Stimulated activated CD8-positive, alpha-beta memory T cell treated with anti-CD3 and anti-CD28 coated beads, Interleukin-4, amount 100 ng/mL, for 1 hour (primary cell): ENCODE measurements at regions not wholly inside any gene's neighbourhood (a gene's known extent, or its start where the extent isn't known, plus 50 kb on each side); places are given as distances from the start of the nearest gene placed in this dataset.

Experiments used
- DNase-seq, 2 donors: peaks; one replicate each; pipeline ENCODE4 v3.0.0-alpha.2; 2020; ENCODE audit warnings: low read depth in 2 of 2, low spot score in 1 of 2

DNA sequence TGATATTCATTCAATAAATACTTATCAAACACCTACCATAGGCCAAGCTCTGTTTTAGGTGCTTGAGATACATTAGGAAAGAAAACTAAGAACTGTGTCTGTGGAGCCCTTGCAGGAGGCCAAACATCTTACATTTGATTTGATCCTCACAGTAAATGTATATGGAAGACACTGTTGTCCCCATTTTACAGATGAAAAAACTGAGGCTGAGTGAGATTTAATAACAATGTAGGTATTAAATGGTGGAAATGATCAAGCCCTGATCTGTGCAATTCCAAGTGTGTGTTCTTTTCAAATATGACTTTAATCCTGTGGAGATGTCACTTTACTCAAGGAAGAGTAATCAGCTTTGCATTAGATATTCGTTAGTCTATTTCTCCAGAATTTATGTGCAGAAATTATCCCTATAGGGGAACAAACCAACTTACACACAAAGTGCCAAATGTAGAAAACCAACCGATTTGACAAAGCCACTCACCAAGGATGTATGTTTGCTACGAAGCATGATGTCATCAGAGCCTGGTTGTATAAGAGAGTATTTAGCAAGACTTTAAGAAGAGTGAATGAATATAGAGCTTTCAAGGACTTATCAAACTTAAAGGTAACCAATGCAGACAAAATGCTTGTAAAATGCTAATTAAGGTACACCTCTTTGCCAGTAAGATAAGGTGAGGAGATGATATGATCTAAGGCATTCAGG, 153.9 kb upstream of the NFIB start:
- no peak for DNase-seq

DNA sequence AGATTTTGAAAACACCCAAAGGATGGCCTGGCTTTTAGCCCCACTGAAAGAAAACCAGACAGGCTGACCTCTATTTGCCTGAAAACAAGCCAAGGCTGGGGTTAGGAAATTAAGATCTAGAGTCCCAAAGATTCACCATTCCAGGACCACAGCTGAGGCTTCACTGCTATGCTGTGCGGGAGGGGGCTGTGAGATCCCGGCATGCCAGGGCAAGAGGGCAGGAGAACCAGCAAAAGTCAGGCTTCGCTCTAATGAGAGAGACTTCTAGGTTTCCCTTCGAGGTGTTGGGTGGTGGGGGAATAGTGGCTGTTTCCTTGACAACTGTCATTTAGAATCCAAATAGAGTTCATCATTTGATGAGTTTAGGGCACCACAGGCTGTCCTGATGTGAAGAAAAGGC, 152.9 kb upstream of the NFIB start:
- DNase-seq = no peak

DNA sequence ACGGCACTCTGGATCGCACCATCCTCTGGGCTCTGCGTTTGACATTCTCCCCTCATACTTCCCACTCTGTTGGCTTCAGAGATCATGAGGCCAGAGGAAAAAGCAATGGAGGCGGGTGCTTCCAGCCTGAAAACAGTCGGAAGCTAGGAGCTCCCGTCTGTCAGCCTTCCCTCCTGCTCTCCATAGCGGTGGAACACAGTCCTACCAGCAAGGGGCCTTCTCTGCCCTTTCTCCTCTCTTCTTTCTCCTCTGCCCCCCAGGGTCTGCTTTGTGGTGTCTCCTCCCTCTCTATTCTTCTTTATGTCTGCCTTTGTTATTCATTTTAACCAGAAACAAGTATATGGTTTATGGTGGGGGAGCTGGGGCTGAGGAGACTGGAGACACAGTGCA, 152.5 kb upstream of the NFIB start:
- DNase-seq = no peak

DNA sequence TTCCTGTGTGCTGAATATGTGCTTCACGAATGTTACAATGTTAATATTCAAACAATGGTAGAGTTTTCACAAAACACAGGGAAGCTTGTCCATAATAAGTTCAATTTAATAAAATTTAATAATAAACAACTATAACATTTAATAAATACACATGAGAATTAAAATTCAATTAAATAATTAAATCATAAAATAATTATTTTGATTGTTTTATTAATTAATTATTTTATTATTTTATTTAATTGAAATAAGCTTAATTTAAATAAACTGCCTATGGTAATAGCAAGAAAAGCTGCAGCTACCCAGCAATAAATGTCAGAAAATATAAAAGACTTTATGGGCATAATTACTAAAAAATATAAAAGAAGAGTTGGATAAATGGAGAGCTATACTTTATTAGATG, 149.0 kb upstream of the NFIB start:
- no peak for DNase-seq

DNA sequence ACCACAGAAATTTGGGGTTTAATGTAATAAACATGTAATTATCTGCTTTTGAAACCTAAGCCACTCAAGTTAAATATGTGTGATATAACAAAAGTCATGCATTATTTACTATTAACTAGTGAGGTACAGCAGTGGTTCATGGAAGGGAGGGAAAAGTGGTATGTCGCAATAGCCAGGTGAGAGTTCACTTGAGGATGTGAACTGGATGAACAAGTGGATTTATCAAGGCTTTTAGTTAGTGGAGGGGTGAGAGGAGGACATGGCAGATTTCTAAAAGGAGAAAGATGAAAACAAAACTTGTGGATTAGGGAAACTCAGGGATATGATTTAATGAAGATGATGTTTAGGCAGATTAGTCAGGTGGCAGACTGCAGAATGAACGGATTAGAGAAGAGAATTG, 141.3 kb upstream of the NFIB start:
- no peak for DNase-seq

DNA sequence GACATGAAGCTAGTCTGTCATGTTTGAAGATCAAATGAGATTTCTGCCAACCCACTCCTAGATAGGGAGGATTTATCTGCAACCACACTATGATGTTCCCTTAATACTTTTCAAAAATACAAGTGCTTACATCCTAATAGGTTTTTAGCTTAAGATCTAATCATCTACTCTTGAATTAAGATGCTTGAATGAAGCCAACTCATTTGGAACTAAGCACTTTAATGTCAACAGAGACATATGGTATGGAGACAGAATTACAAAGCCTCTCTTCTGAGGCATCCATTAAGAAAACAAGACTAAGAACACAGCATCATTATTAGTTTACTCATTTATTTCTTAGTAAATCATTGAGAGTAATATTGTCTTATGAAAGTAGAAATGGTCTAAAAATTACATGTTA, 139.3 kb upstream of the NFIB start:
- no peak for DNase-seq

DNA sequence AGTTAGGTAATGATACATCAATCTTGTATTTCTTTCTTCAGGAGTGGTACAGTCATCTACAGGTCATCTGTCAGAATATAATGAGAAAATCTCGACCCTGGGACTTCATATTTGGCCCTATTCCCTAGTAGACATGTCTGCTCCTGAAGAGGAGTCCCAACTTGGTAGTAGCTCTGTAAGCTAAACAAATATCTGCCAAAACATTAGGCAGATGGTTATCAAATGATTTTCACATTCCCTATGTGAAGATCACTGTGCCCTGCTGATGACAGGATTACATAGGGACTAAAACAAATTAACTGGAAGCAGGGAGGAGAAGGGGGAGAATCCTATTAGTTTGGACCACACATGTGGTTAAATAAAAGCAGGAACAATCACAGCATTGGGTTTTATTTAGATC, 138.6 kb upstream of the NFIB start:
- no peak for DNase-seq

DNA sequence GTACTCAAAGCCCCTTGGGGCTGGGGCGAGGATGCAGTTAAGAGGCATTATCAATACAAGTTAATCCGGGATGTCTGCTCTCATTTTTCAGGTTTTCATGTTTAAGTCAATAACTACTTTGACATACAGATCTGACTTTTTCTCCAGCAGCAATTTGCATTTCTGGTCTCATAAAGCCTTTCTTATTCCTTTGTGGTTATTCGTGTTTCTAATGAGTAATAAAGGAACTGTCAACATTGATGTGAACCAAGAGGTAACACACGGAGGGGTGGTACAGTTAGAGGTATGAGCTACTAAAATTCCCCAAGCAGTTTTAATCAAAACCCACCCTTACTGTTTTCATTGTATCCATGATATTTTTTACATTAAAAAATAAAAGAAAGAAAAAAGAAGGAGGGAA, 138.0 kb upstream of the NFIB start:
- no peak for DNase-seq

DNA sequence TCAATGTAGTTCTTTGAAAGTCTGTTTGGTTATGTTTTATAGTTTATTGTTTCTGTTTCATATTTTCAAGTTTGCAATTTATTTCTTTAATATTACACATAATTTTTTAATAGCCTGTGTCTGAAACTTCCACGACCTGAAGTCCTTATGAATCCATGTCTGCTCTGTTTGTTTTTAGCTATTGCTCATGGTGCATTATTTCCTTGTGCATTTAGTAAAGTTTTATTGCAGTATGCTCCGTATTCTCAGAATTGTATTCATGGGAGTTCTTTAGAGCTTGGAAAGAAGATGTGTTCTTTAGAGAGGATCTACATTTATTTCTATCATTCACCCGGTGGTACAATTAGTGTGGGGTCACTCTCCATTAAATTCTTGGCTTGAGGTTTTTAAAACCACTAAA, 133.2 kb upstream of the NFIB start:
- DNase-seq = no peak

DNA sequence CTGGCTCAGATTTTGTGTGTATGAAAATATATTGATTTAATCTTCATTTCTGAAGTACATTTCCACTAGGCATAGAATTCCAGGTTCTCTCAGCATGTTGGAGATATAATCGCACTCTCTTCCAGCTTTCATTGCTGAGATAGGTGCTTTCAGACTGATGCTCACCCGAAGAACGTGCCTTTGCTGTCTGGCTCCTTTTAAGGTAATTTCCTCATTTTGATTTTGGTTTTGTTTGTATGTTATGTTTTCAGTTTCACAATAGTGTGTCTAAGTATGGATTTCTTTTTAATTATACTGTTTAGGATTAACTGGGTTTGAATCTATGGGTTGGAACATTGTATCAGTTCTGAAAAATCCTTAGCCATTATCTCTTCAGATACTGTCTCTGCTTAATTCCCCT, 132.0 kb upstream of the NFIB start:
- no peak for DNase-seq

DNA sequence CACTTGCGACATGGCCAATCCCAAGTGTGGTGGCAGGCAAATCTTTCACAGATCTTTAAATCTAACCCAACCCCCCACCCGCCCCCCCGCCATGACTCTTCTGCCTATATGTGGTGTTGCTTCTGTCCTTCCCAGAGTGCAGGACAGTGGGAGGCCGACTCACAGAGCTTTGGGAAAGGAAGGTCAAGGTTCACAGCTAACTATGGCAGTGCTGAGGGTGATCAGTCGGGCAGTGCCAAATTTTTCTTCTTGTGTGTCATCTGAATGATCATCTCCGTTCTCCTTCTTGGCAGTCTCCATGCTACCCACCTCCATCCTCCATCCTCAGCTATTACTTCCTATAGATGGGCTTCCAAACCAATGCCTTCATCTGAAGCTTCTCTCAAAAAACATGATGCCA, 129.0 kb upstream of the NFIB start:
- DNase-seq = no peak

DNA sequence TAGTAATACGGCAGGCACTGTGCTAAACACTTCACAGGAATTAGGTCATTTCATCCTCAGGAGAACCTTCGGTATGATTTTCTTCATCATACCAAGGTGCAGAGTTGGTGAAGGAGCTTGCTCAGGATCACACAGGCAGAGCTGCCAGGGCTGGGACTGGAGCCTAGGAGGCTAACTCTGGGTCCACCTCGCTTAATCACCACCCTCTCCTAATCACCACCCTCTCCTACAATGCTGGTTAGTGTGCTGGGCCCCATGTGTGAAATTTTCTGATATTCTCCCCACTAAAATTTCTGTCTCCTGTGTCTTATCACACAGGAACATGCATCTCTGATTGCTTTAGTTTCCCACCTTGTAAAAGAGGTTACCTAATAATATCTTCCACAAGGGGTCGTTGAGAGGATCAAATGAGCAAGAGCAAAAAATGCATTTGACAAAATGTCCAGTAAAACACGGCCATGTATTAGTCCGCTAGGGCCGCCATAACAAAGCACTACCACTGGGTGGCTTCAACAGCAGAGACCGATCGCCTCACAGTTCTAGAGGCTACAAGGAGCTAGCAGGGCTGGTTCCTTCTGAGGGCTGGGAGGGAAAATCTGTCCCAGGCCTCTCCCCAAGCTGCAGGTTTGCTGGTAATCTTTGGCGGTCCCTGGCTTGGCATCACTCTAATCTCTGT, 128.2 kb upstream of the NFIB start:
- no peak for DNase-seq

DNA sequence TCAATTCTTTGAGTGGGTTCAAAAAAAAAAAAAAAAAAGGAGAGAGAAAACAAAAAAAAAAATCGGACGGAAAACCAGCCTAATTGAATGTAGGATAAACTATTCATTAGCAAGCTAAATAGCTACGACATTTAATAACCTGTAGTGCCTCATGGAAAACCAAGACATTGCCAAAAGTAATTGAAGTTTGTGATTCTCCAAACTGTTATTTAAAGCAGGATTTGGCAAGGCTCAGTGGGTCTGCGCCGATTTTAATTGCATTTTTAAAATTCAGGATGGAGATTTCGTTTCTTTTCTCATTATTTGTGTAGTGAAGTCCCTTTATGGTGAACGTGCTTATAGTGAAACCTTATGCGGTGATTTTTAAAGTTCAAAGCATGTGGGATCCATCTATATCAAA, 127.2 kb upstream of the NFIB start:
- no peak for DNase-seq

DNA sequence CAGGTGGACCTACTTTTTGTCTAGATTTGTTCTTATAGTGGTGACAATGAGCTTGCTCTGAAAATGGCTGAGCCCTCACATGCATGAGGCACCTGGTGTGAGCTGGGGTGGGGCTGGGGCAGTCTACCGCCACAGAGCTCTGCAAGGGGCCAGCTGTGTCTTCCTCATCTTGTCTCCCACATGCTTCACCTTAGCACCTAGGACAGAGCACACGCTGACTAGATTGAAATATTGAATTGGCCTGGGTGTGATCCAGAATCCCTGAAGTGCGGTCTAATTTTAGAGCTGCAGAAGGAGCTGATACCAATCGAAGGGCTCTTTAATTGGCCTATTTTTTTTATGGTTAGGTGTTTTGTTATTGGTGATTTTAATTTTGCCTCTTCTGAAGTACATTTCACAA, 126.1 kb upstream of the NFIB start:
- no peak for DNase-seq

DNA sequence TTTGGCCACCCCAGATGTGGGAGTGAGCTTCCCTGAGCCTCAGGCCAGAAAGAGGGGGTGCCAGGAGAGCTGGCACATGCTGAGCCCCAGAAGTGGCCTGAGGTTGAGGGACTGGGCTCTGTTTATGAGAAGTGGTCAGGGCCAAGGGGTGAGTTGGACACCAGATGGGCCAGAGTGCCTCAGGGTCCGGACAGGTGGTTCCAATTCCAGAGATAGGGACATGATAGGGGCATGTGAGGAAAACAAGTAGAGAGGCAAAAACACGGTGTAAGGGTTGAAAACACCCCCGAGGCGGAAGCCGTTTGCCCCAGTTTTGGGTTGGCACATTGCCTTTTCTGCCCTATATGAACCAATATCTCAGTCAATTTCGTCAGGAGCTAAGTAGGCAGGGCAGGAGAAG, 125.6 kb upstream of the NFIB start:
- DNase-seq = no peak

DNA sequence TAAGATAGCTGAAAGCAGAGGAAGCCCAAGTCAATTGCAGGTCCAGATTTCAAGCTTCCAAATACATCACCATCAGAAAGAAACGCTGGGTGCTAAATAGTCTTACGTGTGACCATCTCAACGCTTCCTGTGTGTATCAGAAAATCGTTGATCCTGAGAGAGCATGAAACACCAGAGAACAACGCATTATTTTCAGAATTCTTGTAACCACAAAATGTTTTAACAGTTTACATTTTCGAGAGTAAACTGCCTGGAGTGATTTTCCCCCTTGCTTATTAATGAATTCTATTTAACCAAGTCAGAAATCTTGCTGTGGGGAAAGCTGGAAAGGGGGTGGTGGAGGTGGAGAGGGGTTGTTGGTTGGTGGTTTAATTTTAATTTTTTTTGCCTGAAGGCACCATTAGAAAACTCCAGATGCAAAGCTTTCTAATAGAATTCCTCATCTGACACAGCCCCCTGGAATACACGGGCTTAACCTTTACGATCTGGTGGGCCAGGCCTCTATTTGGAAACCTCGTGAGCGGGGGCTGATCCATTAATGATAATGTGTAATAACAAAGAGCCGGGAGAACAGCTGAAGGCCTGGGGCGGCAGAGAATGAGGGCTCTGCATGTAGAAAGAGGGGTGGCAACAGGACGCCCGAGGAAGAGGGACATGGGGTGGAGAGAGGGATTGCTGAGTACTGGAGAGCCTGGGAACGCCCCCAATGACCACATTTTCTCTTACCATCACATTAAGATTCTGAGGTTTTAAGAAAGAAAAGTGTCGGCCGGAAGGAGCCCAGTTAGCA, 124.5 kb upstream of the NFIB start:
- DNase-seq = no peak

DNA sequence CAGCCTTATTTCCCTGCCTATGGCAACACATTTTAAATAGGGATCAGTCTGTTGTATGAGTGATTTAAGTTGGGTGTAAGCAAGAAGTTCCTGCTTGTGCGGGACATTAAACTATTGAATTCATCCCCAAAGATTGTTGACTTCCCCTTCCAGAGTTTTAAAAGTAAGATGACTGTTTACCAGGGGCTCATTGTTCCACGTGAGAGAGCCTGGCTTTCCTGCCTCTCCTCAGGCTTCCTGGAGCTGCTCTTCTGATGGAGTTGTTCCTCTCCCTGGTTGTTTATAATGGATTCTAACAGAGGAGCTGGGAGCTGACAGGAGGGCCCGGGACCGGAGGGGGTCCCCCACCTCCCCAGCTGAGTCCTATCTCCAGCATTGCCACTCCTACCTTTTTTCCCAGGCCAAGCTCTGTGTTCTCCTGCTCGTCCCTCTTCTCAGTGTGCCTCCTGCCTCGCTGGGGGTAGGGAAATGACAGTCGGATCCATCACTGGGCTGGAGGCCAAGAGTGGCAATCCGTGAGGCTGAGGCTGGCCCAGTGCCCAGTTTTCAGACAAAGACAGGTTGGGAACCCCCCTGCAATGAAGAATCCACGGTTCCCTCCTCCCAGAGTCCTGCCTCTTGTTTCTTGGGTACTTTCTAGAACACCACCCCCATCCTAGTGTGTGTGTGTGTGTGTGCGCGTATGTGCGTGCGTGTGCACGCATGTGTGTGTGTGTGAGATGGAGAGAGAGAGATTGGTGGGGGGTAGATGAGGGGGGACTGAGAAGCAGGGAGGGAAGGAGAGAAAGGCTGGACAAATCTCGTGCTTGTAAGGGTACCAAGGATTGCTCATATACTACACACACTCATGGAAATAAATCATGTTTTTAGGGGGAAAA, 123.7 kb upstream of the NFIB start:
- no peak for DNase-seq

DNA sequence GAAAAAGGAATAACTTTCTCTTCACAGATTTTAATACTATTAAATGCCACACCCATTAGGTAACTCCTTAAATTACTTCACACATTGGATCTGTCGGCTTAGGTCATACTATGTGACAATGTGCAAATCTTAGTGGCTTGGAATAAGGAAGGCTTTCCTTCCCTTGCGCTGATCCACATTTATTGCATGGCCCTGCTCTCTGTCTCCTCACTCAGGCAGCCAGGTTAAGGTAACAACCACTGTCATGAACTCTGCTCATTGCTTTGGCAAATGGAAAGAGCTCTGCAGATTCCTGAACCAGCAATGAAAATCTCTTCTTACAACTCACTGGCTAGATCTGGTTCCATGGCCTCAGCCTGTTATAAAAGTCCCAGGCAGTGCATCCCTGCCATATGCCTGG, 121.9 kb upstream of the NFIB start:
- no peak for DNase-seq

DNA sequence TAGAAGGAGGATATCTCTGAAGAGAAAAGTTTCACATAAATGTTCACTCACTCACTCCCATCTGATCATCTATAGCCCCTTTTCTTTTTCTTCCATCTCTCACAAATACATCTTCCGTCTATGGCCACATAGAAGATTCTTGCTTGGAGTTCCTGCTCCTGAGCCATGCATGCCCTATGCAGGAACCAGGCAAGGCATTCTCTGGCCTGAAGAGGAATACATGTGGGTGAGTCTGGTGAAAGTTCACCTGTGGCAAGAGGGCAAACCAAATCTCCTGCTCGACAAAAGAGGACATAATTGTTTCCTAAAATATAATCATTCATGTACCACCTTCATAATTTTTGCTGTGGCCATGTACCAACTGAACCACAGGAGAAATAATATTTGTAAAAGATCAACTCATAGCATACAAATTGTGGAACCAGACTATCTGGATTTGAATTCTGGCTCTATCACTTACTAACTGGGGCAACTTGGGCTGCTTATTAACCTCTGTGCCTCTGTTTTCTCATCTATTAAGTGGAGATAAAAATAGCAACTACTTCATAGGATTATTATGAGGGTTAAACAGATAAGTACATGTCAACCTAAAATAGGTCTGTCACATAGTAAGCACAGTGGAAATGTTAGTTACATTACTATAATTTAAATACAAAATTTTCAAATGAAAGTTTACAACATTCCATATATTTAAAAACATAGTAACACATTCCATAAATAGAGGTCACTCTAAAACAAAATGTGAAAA, 121.2 kb upstream of the NFIB start:
- DNase-seq = no peak

DNA sequence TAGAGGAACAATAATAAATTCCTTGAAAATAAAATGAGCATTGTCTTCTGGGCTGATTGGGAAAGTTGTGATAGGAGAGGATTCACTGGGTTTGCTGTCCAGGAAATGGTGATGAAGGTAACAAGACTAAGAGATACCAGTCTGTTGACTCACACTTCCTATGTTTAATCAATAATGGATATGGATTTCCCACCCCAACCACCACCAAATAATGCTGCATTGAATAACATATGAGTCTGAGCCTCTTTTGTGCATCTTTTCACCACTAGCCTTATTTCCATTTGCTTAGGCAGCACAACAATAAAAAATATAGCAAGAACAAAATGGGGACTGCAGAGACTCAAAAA, 120.2 kb upstream of the NFIB start:
- DNase-seq = no peak
